H1 (cell line): ENCODE measurements at regions not wholly inside any gene's neighbourhood (a gene's known extent, or its start where the extent isn't known, plus 50 kb on each side); places are given as distances from the start of the nearest gene placed in this dataset.

Source experiments
- CTCF ChIA-PET: fragments of 300-600 bp; sonication (Branson Sonifier 250); formaldehyde crosslinking; loops from one replicate; lab custom pipeline; 2021; ENCODE audit not compliant: partially characterized antibody; lab: Charles Lee
- POLR2A ChIA-PET: fragments of 300-600 bp; sonication (Branson Sonifier 250); formaldehyde crosslinking; loops from one replicate; lab custom pipeline; 2021; ENCODE audit warnings: inconsistent platforms; ENCODE audit not compliant: partially characterized antibody; lab: Charles Lee
- DNase-seq, 2 experiments: peaks; one replicate each; pipeline versions ENCODE4 v3.0.0 to v3.0.0-alpha.2; 2010 to 2022; ENCODE audit warnings: low spot score in 2 of 2, low read depth in 1 of 2, mixed read lengths in 1 of 2
- FAIRE-seq: peaks from 2 replicates; lab custom pipeline; 2011; peaks lifted over from hg19 to GRCh38; lab: Jason Lieb, UNC
- H2AFZ ChIP-seq: 2 replicates; pipeline ENCODE4 v1.8.1; 2012; ENCODE audit warnings: low read length, inconsistent platforms
- H2AK5ac ChIP-seq: 2 replicates; pipeline ENCODE4 v1.6.1; 2013; ENCODE audit warnings: low read depth, low read length
- H2BK120ac ChIP-seq: replicated peaks from 2 replicates; pipeline ENCODE3; 2013; ENCODE audit warnings: low read depth, low read length, inconsistent platforms
- H2BK12ac ChIP-seq: 2 replicates; pipeline ENCODE4 v1.6.1; 2013; ENCODE audit warnings: low read depth, low read length
- H2BK15ac ChIP-seq: 2 replicates; pipeline ENCODE4 v1.6.1; 2013; ENCODE audit warnings: low read length
- H2BK20ac ChIP-seq: 2 replicates; pipeline ENCODE4 v1.6.1; 2013; ENCODE audit warnings: low read length
- H2BK5ac ChIP-seq: 2 replicates; pipeline ENCODE4 v1.6.1; 2013; ENCODE audit warnings: low read depth, low read length
- H3K14ac ChIP-seq: 2 replicates; pipeline ENCODE4 v1.6.1; 2013; ENCODE audit warnings: inconsistent platforms; ENCODE audit not compliant: insufficient read length
- H3K18ac ChIP-seq: 2 replicates; pipeline ENCODE4 v1.6.1; 2013; ENCODE audit warnings: low read length; ENCODE audit errors: extremely low read depth
- H3K23ac ChIP-seq: 2 replicates; pipeline ENCODE4 v1.6.1; 2013; ENCODE audit warnings: inconsistent platforms; ENCODE audit not compliant: insufficient read length
- H3K23me2 ChIP-seq: 2 replicates; pipeline ENCODE4 v1.6.1; 2013; ENCODE audit warnings: low read depth, low read length
- H3K27ac ChIP-seq: 2 replicates; pipeline ENCODE4 v1.6.1; 2011; ENCODE audit warnings: low read depth, low read length, inconsistent platforms
- H3K27me3 ChIP-seq, 4 experiments: replicated peaks in 1 of 4; 1 replicate in 1 of 4; 2 replicates in 3 of 4; pipeline versions ENCODE4 v1.6.1 to v1.8.1; 2011 to 2013; ENCODE audit warnings: low read length in 3 of 4, mild to moderate bottlenecking in 3 of 4, inconsistent platforms in 2 of 4, mixed read lengths in 2 of 4, moderate library complexity in 1 of 4; ENCODE audit not compliant: control insufficient read depth in 3 of 4, insufficient read depth in 3 of 4; ENCODE audit errors: extremely low read depth in 1 of 4
- H3K36me3 ChIP-seq, 4 experiments: 2 replicates each; pipeline versions ENCODE4 v1.6.1 to v1.8.1; 2011 to 2013; ENCODE audit warnings: mild to moderate bottlenecking in 4 of 4, low read length in 3 of 4, moderate library complexity in 2 of 4, control low read depth in 1 of 4, inconsistent platforms in 1 of 4; ENCODE audit not compliant: insufficient read depth in 4 of 4, control insufficient read depth in 2 of 4
- H3K4ac ChIP-seq: replicated peaks from 2 replicates; pipeline ENCODE3; 2013; ENCODE audit warnings: low read length, low read depth, mixed read lengths, inconsistent platforms; ENCODE audit not compliant: insufficient read length
- H3K4me1 ChIP-seq, 4 experiments: replicated peaks in 1 of 4; 1 replicate in 1 of 4; 2 replicates in 3 of 4; pipeline versions ENCODE4 v1.6.1 to v1.8.1; 2011 to 2013; ENCODE audit warnings: low read length in 3 of 4, inconsistent platforms in 2 of 4, mixed read lengths in 1 of 4; ENCODE audit not compliant: insufficient read depth in 4 of 4, control insufficient read depth in 3 of 4
- H3K4me2 ChIP-seq, 2 experiments: 2 replicates each; pipeline versions ENCODE4 v1.6.1 to v1.8.1; 2011 to 2013; ENCODE audit warnings: low read depth in 2 of 2, low read length in 2 of 2, control low read depth in 1 of 2, inconsistent platforms in 1 of 2, mild to moderate bottlenecking in 1 of 2; ENCODE audit not compliant: insufficient read depth in 1 of 2
- H3K4me3 ChIP-seq, 4 experiments: fragments of 200-600, 300-600 bp in 1 of 4; sonication (generic), shearing (Covaris generic), sonication (Bioruptor Twin) in 1 of 4; 2 replicates each; pipeline versions ENCODE4 v1.5.1 to v1.8.1; 2011 to 2016; ENCODE audit warnings: low read length in 4 of 4, low read depth in 3 of 4, control low read depth in 2 of 4, inconsistent platforms in 2 of 4, mild to moderate bottlenecking in 2 of 4, mixed read lengths in 1 of 4, moderate library complexity in 1 of 4; ENCODE audit not compliant: insufficient read depth in 2 of 4; ENCODE audit errors: extremely low read depth in 1 of 4
- H3K56ac ChIP-seq: replicated peaks from 2 replicates; pipeline ENCODE3; 2013; ENCODE audit warnings: low read depth, mild to moderate bottlenecking, mixed read lengths, low read length, inconsistent platforms; ENCODE audit not compliant: insufficient read length
- H3K79me1 ChIP-seq: 2 replicates; pipeline ENCODE4 v1.6.1; 2013; ENCODE audit warnings: low read depth, low read length, control low read depth
- H3K79me2 ChIP-seq, 2 experiments: 2 replicates each; pipeline versions ENCODE4 v1.6.1 to v1.8.1; 2012 to 2013; ENCODE audit warnings: low read length in 2 of 2, mild to moderate bottlenecking in 2 of 2, inconsistent platforms in 1 of 2; ENCODE audit not compliant: insufficient read depth in 2 of 2, control insufficient read depth in 1 of 2
- H3K9ac ChIP-seq, 4 experiments: replicated peaks in 1 of 4; 1 replicate in 1 of 4; 2 replicates in 3 of 4; pipeline versions ENCODE4 v1.6.1 to v1.8.1; 2011 to 2013; ENCODE audit warnings: low read depth in 3 of 4, low read length in 3 of 4, control low read depth in 2 of 4, mild to moderate bottlenecking in 2 of 4, moderate library complexity in 2 of 4, inconsistent platforms in 1 of 4; ENCODE audit errors: extremely low read depth in 1 of 4
- H3K9me3 ChIP-seq, 2 experiments: 2 replicates each; pipeline versions ENCODE4 v1.6.1 to v1.8.1; 2012 to 2013; ENCODE audit warnings: mild to moderate bottlenecking in 2 of 2, moderate library complexity in 2 of 2, control low read depth in 1 of 2, inconsistent platforms in 1 of 2, low read depth in 1 of 2, low read length in 1 of 2, mixed read lengths in 1 of 2; ENCODE audit not compliant: insufficient read depth in 2 of 2
- H4K20me1 ChIP-seq, 2 experiments: replicated peaks in 1 of 2; 2 replicates each; pipeline versions ENCODE3 to v1.8.1; 2011 to 2013; ENCODE audit warnings: inconsistent platforms in 2 of 2, low read length in 2 of 2, mild to moderate bottlenecking in 1 of 2; ENCODE audit not compliant: insufficient read depth in 2 of 2, control insufficient read depth in 1 of 2
- H4K5ac ChIP-seq: 2 replicates; pipeline ENCODE4 v1.6.1; 2013; ENCODE audit warnings: low read length, low read depth, mixed read lengths, inconsistent platforms; ENCODE audit not compliant: insufficient read length
- H4K8ac ChIP-seq: 2 replicates; pipeline ENCODE4 v1.8.0; 2013; ENCODE audit warnings: mild to moderate bottlenecking, moderate library complexity, low read length, inconsistent platforms; ENCODE audit not compliant: insufficient read depth; ENCODE audit errors: extremely low read depth
- H4K91ac ChIP-seq: replicated peaks from 2 replicates; pipeline ENCODE3; 2013; ENCODE audit warnings: low read length, mixed read lengths, inconsistent platforms; ENCODE audit not compliant: insufficient read length
- BACH1 ChIP-seq: IDR thresholded peaks from 2 replicates; pipeline ENCODE4 v1.6.1; 2012; ENCODE audit warnings: low read length, improper control_type of control experiment
- CTBP2 ChIP-seq: IDR thresholded peaks from 2 replicates; pipeline ENCODE4 v1.7.0; 2011; ENCODE audit warnings: borderline replicate concordance, mild to moderate bottlenecking, moderate library complexity, mixed read lengths, low read length; ENCODE audit not compliant: insufficient read depth, insufficient read length
- KDM1A ChIP-seq: fragments of 200-600, 300-600 bp; sonication (generic); IDR thresholded peaks from 2 replicates; pipeline ENCODE4 v1.7.1; 2016; ENCODE audit warnings: mild to moderate bottlenecking, low read length, borderline replicate concordance
- KDM4A ChIP-seq: IDR thresholded peaks from one replicate; pipeline ENCODE4 v1.7.1; 2012; ENCODE audit warnings: low read depth, mild to moderate bottlenecking, moderate library complexity, low read length, inconsistent platforms; ENCODE audit not compliant: severe bottlenecking
- MAFK ChIP-seq: IDR thresholded peaks from 2 replicates; pipeline ENCODE4 v1.6.1; 2012; ENCODE audit warnings: low read depth, mild to moderate bottlenecking, improper control_type of control experiment, low read length
- NANOG ChIP-seq: IDR thresholded peaks from 2 replicates; pipeline ENCODE4 v1.6.1; 2011; ENCODE audit warnings: low read length, low read depth, mild to moderate bottlenecking, inconsistent platforms; ENCODE audit not compliant: insufficient read depth, poor library complexity, severe bottlenecking
- POLR2AphosphoS5 ChIP-seq: IDR thresholded peaks from 2 replicates; pipeline ENCODE4 v1.6.1; 2011; ENCODE audit warnings: low read depth, low read length
- RXRA ChIP-seq: IDR thresholded peaks from 2 replicates; pipeline ENCODE4 v1.6.1; 2011; ENCODE audit warnings: low read depth, mild to moderate bottlenecking, low read length, moderate library complexity; ENCODE audit not compliant: insufficient read depth
- SAP30 ChIP-seq: fragments of 300-600 bp; sonication (generic); IDR thresholded peaks from 2 replicates; pipeline ENCODE4 v1.7.1; 2012; ENCODE audit warnings: low read length, moderate library complexity, mild to moderate bottlenecking, inconsistent platforms; ENCODE audit not compliant: insufficient read depth, insufficient replicate concordance
- SIX5 ChIP-seq: IDR thresholded peaks from 2 replicates; pipeline ENCODE4 v1.6.1; 2011; ENCODE audit warnings: mild to moderate bottlenecking, low read depth, low read length
- SRF ChIP-seq: IDR thresholded peaks from 2 replicates; pipeline ENCODE4 v1.6.1; 2011; ENCODE audit warnings: mild to moderate bottlenecking, low read depth, low read length, moderate library complexity
- TBP ChIP-seq: IDR thresholded peaks from 2 replicates; pipeline ENCODE4 v1.6.1; 2011; ENCODE audit warnings: low read depth, low read length, improper control_type of control experiment
- TEAD4 ChIP-seq: IDR thresholded peaks from 2 replicates; pipeline ENCODE4 v1.6.1; 2012; ENCODE audit warnings: low read depth, low read length, inconsistent platforms, mixed read lengths
- WGBS, 2 experiments: shearing (Covaris generic) in 1 of 2; methylation state at CpG; one replicate each; pipeline versions ENCODE4 v1.1.6 to v1.1.7; 2013 to 2015; ENCODE audit warnings: low lambda C conversion rate in 2 of 2, mixed read lengths in 2 of 2, inconsistent platforms in 1 of 2, low coverage in 1 of 2, missing lambda C conversion rate in 1 of 2; ENCODE audit not compliant: insufficient replicate concordance in 2 of 2, insufficient coverage in 1 of 2, insufficient read length in 1 of 2; ENCODE audit errors: extremely low coverage in 1 of 2, missing lambda C conversion rate in 1 of 2; 5-methylcytosine and 5-hydroxymethylcytosine counted together
- TF ChIP-seq, protein P1 (sequence below): IDR thresholded peaks from 2 replicates; pipeline ENCODE4 v1.6.1; 2012; ENCODE audit warnings: inconsistent platforms

GRCh38 chr2:114128263-114128662, 238.4 kb downstream of the ACTR3 start:
- Histone ChIP-seq H3K18ac (no peak overlapping the region), H3K56ac (no peak overlapping the region), H3K79me1 (no peaks in the 10 kb centered on the region), H2BK12ac (no peak overlapping the region), H4K20me1 (no peaks in the 10 kb centered on the region), H4K91ac (no peak overlapping the region), H2BK20ac (no peak overlapping the region), H3K79me2 (no peaks in the 10 kb centered on the region), H3K23ac (no peak overlapping the region), H3K4me2 (no peak overlapping the region), H3K14ac (no peak overlapping the region), H4K8ac (no peak overlapping the region), H2BK15ac (no peak overlapping the region), H4K5ac (no peak overlapping the region), H3K4me1 (peaks cover 0 to 4% (median 2%) of the 10 kb centered on the region in 4 experiments; a peak in 3 of 7 replicates), H3K4me3 (no peak overlapping the region), H3K27ac (no peak overlapping the region), H3K23me2 (no peaks in the 10 kb centered on the region), H2AK5ac (no peak overlapping the region), H2AFZ (no peak overlapping the region), H3K9ac (no peak overlapping the region), H3K27me3 (no peaks in the 10 kb centered on the region), H2BK120ac (no peak overlapping the region), H3K36me3 (no peaks in the 10 kb centered on the region), H3K9me3 (no peaks in the 10 kb centered on the region), H2BK5ac (no peak overlapping the region), H3K4ac (no peak overlapping the region)
- DNase-seq (no peak), FAIRE-seq (no peak)
- POLR2A ChIA-PET, result no interaction called here
- WGBS, 2 experiments, result 100% methylated on average over 3 of the region's 3 CpGs; no CpG with 5 or more reads in 1 of the 2 experiments
- CTCF ChIA-PET, result interaction anchor here (1.2 to 1.3 kb wide), 2 partner anchors 17 to 54 kb away, joined by 3 read pairs; no protein-coding TSS in a partner anchor
- TF ChIP-seq RXRA (no peak), BACH1 (no peak), TEAD4 (no peak), TBP (no peak), KDM1A (no peak), SIX5 (no peak), SAP30 (no peak), KDM4A (no peak), NANOG (no peak), MAFK (no peak), SRF (no peak), POLR2AphosphoS5 (no peak), CTBP2 (no peak)
- TF ChIP-seq, protein P1, sequence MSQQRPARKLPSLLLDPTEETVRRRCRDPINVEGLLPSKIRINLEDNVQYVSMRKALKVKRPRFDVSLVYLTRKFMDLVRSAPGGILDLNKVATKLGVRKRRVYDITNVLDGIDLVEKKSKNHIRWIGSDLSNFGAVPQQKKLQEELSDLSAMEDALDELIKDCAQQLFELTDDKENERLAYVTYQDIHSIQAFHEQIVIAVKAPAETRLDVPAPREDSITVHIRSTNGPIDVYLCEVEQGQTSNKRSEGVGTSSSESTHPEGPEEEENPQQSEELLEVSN, result no peak
